Parathyroid adenoma (tissue), 2 donors: ENCODE measurements at regions not wholly inside any gene's neighbourhood (a gene's known extent, or its start where the extent isn't known, plus 50 kb on each side); places are given as distances from the start of the nearest gene placed in this dataset.

Experiments used
- H2AFZ ChIP-seq: fragments of 300-600 bp; sonication (generic); one replicate; pipeline ENCODE4 v1.7.0; 2017; ENCODE audit warnings: antibody characterized with exemption, mild to moderate bottlenecking
- H3K27ac ChIP-seq: fragments of 300-600 bp; sonication (generic); one replicate; pipeline ENCODE4 v1.7.0; 2017
- H3K27me3 ChIP-seq: fragments of 300-600 bp; sonication (generic); one replicate; pipeline ENCODE4 v1.7.0; 2017; ENCODE audit warnings: low read length; ENCODE audit not compliant: control insufficient read depth, insufficient read depth
- H3K36me3 ChIP-seq: fragments of 300-600 bp; sonication (generic); one replicate; pipeline ENCODE4 v1.7.0; 2017; ENCODE audit warnings: low read length; ENCODE audit not compliant: control insufficient read depth, insufficient read depth
- H3K4me1 ChIP-seq: fragments of 300-600 bp; sonication (generic); one replicate; pipeline ENCODE4 v1.7.0; 2017; ENCODE audit warnings: control low read depth
- H3K4me2 ChIP-seq: fragments of 300-600 bp; sonication (generic); one replicate; pipeline ENCODE4 v1.7.0; 2017; ENCODE audit warnings: low read length
- H3K4me3 ChIP-seq: fragments of 300-600 bp; sonication (generic); one replicate; pipeline ENCODE4 v1.7.0; 2017; ENCODE audit warnings: low read depth, low read length
- H3K79me2 ChIP-seq: fragments of 300-600 bp; sonication (generic); one replicate; pipeline ENCODE4 v1.7.0; 2017; ENCODE audit warnings: control low read depth
- H3K9ac ChIP-seq: fragments of 300-600 bp; sonication (generic); one replicate; pipeline ENCODE4 v1.7.0; 2017; ENCODE audit warnings: mild to moderate bottlenecking
- H3K9me3 ChIP-seq: fragments of 300-600 bp; sonication (generic); one replicate; pipeline ENCODE4 v1.7.0; 2017; ENCODE audit warnings: low read length; ENCODE audit not compliant: control insufficient read depth
- CTCF ChIP-seq: fragments of 300-600 bp; sonication (generic); IDR thresholded peaks from one replicate; pipeline ENCODE4 v1.7.0; 2017; ENCODE audit warnings: antibody characterized with exemption, mild to moderate bottlenecking
- donor health status: primary hyperparathyroidism.

GRCh38 chr9:129463477-129463876, 157.4 kb downstream of the C9orf50 start:
- no peak overlapping the region for H3K27ac ChIP-seq

DNA sequence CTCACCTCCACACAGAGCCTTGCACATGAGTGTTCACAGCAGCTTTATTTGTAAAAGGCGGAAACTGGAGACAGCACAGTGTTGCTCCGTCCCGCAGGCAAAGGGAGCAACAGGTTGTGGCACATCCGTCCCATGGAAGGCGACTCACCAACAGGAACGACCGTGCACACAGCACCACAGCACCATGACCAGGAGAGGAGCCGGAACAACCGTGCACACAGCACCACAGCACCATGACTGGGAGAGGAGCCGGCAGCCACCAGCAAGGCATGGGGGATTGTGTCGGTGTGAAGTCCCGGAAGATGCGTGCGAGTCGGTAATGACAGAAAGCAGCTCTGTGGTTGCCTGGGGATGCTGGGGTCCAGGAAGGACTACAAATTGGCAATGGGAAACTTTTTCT, 158.5 kb downstream of the C9orf50 start:
- Histone ChIP-seq H3K36me3 (no peaks in the 10 kb centered on the region), H2AFZ (no peak overlapping the region), H3K4me2 (no peak overlapping the region), H3K9ac (no peak overlapping the region), H3K4me1 (peaks cover 22% of the 10 kb centered on the region), H3K27me3 (no peaks in the 10 kb centered on the region), H3K79me2 (no peaks in the 10 kb centered on the region), H3K9me3 (no peaks in the 10 kb centered on the region), H3K4me3 (no peak overlapping the region), H3K27ac (no peak overlapping the region)
- no peak for TF ChIP-seq CTCF

More at GRCh38 chr9:129463477-129463876, 157.4 kb downstream of the C9orf50 start:
- no peaks in the 10 kb centered on the region for H3K36me3 ChIP-seq
- H3K4me3 ChIP-seq, result no peak overlapping the region
- H3K9ac ChIP-seq, result no peak overlapping the region
- no peak overlapping the region for H2AFZ ChIP-seq
- peaks cover 18% of the 10 kb centered on the region for H3K4me1 ChIP-seq
- no peak overlapping the region for H3K4me2 ChIP-seq
- H3K27me3 ChIP-seq, result no peaks in the 10 kb centered on the region
- H3K9me3 ChIP-seq, result no peaks in the 10 kb centered on the region
- no peak for TF ChIP-seq CTCF
- no peaks in the 10 kb centered on the region for H3K79me2 ChIP-seq

- H3K9ac ChIP-seq, result no peak overlapping the region
- H3K27me3 ChIP-seq, result no peaks in the 10 kb centered on the region
- H3K4me1 ChIP-seq, result peaks cover 22% of the 10 kb centered on the region
- peak overlapping the region; percentile 61 for H3K4me3 ChIP-seq
- H2AFZ ChIP-seq, result peak overlapping the region; percentile 83
- H3K36me3 ChIP-seq, result no peaks in the 10 kb centered on the region
- peak overlapping the region; percentile 96 for H3K4me2 ChIP-seq
- no peaks in the 10 kb centered on the region for H3K79me2 ChIP-seq
- no peak for TF ChIP-seq CTCF
- H3K27ac ChIP-seq, result peak overlapping the region; percentile 99
- no peaks in the 10 kb centered on the region for H3K9me3 ChIP-seq
Observed at GRCh38 chr9:129460323-129461261, 160.3 kb downstream of the C9orf50 start.

GRCh38 chr9:129459547-129460322, 161.2 kb downstream of the C9orf50 start:
- no peak for TF ChIP-seq CTCF
- H3K9me3 ChIP-seq, result no peaks in the 10 kb centered on the region
- H3K27me3 ChIP-seq, result no peaks in the 10 kb centered on the region
- H3K4me1 ChIP-seq, result peaks cover 26% of the 10 kb centered on the region
- H2AFZ ChIP-seq, result peak overlapping the region; percentile 81
- peak overlapping the region; percentile 67 for H3K27ac ChIP-seq
- H3K79me2 ChIP-seq, result no peaks in the 10 kb centered on the region
- no peak overlapping the region for H3K9ac ChIP-seq
- no peaks in the 10 kb centered on the region for H3K36me3 ChIP-seq
- peak overlapping the region; percentile 57 for H3K4me2 ChIP-seq
- no peak overlapping the region for H3K4me3 ChIP-seq
